BJ (cell line): ENCODE measurements at regions not wholly inside any gene's neighbourhood (a gene's known extent, or its start where the extent isn't known, plus 50 kb on each side); places are given as distances from the start of the nearest gene placed in this dataset.

Source experiments
- CTCF ChIA-PET: fragments of 350-600 bp; formaldehyde crosslinking; extraction: SDS; loops from one replicate; lab custom pipeline; 2021; ENCODE audit warnings: antibody characterized with exemption, inconsistent platforms; lab: Yijun Ruan, JAX
- POLR2A ChIA-PET: fragments of 300-600 bp; sonication (Branson Sonifier 250); formaldehyde crosslinking; extraction: SDS; loops from one replicate; lab custom pipeline; 2021; ENCODE audit warnings: antibody characterized with exemption; lab: Charles Lee
- DNase-seq: peaks from one replicate; pipeline ENCODE4 v3.0.0-alpha.2; 2011; ENCODE audit warnings: low read depth
- H3K27me3 ChIP-seq: 2 replicates; pipeline ENCODE4 v1.6.0; 2011; ENCODE audit warnings: low read length; ENCODE audit not compliant: control insufficient read depth, insufficient read depth
- H3K36me3 ChIP-seq: 2 replicates; pipeline ENCODE4 v1.5.1; 2011; ENCODE audit warnings: low read length; ENCODE audit not compliant: control insufficient read depth, insufficient read depth
- H3K4me3 ChIP-seq: 2 replicates; pipeline ENCODE4 v1.5.1; 2011; ENCODE audit warnings: low read depth, mild to moderate bottlenecking, control low read depth, low read length
- TF ChIP-seq, protein P1 (sequence below): IDR thresholded peaks from 2 replicates; pipeline ENCODE4 v1.5.1; 2011; ENCODE audit warnings: low read depth, mild to moderate bottlenecking, control low read depth, inconsistent platforms, low read length, moderate library complexity; ENCODE audit not compliant: insufficient read depth

DNA sequence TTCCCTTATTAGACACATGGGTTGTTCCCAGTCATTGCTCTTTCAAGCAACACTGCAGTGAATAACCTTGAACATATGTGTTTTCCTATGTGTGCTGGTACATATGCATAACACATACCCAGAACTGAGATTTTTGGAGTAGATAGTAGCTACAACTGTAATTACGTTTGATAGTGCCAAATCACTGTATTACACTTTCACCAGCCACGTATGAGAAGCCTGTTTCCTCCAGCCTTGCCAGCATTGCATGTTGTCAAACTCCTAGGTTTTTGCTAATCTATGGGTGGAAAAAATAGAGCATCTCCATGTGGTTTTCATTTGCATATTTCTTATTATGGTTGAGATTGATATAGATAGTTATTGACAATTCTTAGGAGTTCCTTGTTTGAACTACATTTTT is 56.5 kb upstream of the ACSL3 start:
- no peak for DNase-seq
- H3K4me3 ChIP-seq: no peak overlapping the region
- POLR2A ChIA-PET: no interaction called here
- no peaks in the 10 kb centered on the region; the same call in 1 of the 2 replicates for H3K27me3 ChIP-seq
- CTCF ChIA-PET: no interaction called here
- TF ChIP-seq, protein P1, sequence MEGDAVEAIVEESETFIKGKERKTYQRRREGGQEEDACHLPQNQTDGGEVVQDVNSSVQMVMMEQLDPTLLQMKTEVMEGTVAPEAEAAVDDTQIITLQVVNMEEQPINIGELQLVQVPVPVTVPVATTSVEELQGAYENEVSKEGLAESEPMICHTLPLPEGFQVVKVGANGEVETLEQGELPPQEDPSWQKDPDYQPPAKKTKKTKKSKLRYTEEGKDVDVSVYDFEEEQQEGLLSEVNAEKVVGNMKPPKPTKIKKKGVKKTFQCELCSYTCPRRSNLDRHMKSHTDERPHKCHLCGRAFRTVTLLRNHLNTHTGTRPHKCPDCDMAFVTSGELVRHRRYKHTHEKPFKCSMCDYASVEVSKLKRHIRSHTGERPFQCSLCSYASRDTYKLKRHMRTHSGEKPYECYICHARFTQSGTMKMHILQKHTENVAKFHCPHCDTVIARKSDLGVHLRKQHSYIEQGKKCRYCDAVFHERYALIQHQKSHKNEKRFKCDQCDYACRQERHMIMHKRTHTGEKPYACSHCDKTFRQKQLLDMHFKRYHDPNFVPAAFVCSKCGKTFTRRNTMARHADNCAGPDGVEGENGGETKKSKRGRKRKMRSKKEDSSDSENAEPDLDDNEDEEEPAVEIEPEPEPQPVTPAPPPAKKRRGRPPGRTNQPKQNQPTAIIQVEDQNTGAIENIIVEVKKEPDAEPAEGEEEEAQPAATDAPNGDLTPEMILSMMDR: no peak
- H3K36me3 ChIP-seq: no peaks in the 10 kb centered on the region

DNA sequence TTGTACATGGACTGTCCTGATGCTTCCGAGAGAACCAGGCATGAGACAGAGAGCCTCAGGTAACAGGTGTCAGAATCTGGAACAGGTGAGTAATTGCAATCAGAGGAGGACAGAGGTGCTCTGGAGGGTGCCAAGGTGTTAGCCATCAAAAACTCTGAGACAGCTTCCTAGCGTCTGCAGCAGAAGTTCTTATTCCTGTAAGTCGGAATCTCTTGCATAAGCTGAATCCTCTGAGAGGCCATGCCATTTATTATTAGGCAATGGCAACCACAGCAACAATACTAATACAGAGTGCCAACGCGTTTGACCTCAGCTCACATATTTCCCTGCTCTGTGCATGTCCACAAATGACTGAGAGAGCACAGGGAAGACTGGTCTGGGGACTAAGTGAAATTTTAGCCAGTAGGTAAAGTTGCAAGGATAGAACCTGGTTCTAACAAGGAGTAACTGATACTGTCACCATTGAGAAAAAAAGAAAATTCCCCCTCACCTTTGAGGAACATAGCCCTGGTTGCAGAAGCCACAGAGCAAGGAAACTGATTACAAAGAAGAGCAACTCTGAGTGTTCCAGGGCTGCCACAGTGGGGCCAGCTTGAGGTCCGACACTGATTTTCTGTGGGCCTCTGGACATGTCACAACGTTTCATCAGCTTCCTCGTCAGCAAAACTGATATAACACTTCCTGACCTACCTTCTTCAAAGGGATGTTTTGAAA is 55.1 kb upstream of the ACSL3 start:
- POLR2A ChIA-PET: no interaction called here
- no peak for DNase-seq
- Histone ChIP-seq H3K36me3 (no peaks in the 10 kb centered on the region), H3K27me3 (no peaks in the 10 kb centered on the region; the same call in 1 of the 2 replicates), H3K4me3 (no peak overlapping the region)
- CTCF ChIA-PET: interaction anchor here (2.9 kb wide), 1 partner anchor 8 kb away, joined by 12 read pairs; no protein-coding TSS in a partner anchor
- TF ChIP-seq, protein P1: no peak

DNA sequence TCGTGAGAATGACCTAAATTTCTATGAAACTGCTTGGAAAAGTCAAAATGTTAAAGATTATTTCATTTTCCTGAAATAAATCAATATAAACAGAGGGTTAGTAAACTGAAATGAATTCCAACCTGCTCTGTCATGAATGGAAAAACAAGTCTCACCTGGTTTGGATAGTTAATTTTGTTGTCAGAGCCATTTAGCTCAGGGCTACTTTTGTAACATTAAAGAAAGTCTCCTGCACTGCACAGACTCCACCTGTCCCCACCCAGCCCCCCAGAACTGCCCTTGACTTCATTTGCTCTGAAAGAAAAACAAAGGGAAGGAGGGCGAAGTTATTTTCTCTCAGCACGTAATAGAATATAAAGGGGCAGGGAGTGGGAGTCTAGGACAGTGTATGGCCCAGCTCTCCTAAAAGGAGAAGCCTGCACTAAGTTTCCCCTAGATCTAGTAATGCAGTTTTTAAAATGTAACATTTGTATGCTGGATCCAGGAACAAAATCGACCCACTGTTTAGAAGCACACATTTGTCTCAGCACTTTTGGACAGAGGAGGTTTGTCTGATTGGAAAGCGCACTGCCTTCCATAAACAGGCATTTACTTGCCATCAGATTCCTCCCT is 54.2 kb upstream of the ACSL3 start:
- TF ChIP-seq, protein P1: no peak
- H3K27me3 ChIP-seq: no peaks in the 10 kb centered on the region; the same call in 1 of the 2 replicates
- no peaks in the 10 kb centered on the region for H3K36me3 ChIP-seq
- no peak overlapping the region for H3K4me3 ChIP-seq
- POLR2A ChIA-PET: no interaction called here
- no peak for DNase-seq
- CTCF ChIA-PET: interaction anchor here (2.9 kb wide), 1 partner anchor 9 kb away, joined by 12 read pairs; no protein-coding TSS in a partner anchor

DNA sequence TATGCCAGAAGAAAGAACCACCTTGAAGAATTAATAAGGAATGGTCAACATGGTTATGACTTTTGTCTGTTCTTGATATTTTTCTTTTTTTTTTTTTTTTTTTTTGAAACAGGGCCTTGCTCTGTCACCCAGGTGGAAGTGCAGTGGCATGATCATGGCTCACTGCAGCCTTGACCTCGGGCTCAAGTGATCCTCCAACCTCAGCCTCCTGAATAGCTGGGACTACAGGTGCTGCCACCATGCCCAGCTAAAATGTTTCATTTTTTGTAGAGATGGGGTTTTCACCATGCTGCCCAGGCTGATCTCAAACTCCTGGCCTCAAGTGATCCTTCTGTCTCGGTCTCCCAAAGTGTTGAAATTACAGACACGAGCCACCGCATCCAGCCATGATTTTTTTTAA is 53.4 kb upstream of the ACSL3 start:
- Histone ChIP-seq H3K36me3 (no peaks in the 10 kb centered on the region), H3K4me3 (no peak overlapping the region), H3K27me3 (no peaks in the 10 kb centered on the region; the same call in 1 of the 2 replicates)
- no peak for DNase-seq
- POLR2A ChIA-PET: no interaction called here
- TF ChIP-seq, protein P1: no peak
- CTCF ChIA-PET: interaction anchor here (2.9 kb wide), 1 partner anchor 9 kb away, joined by 12 read pairs; no protein-coding TSS in a partner anchor

DNA sequence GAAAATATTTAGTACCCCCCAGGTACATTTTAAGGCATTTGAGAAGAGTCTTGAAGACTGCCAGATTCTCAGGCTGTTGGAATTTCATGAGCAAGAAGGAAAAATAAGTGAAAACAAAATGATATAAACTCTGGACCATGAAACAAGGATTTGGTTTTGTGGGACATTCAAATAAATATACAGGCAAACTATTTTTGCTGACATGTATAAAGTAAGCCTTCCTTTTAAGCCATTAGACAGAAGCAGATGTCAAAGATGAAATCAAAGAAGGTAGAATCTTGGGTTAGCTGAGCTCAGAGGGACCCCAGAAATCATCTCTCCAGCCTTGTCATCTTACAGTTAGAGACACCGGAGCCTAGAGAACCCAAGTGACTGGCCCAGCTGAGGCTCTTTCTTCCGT is 51.3 kb upstream of the ACSL3 start:
- no peaks in the 10 kb centered on the region for H3K36me3 ChIP-seq
- no peaks in the 10 kb centered on the region; the same call in 1 of the 2 replicates for H3K27me3 ChIP-seq
- POLR2A ChIA-PET: interaction anchor here (0.6 kb wide), 1 partner anchor 100 kb away, joined by 3 read pairs; no protein-coding TSS in a partner anchor
- CTCF ChIA-PET: no interaction called here
- H3K4me3 ChIP-seq: no peak overlapping the region
- DNase-seq: no peak
- TF ChIP-seq, protein P1: no peak
